ENCODE measurements at regions not wholly inside any gene's neighbourhood (a gene's known extent, or its start where the extent isn't known, plus 50 kb on each side); places are given as distances from the start of the nearest gene placed in this dataset.

DNA sequence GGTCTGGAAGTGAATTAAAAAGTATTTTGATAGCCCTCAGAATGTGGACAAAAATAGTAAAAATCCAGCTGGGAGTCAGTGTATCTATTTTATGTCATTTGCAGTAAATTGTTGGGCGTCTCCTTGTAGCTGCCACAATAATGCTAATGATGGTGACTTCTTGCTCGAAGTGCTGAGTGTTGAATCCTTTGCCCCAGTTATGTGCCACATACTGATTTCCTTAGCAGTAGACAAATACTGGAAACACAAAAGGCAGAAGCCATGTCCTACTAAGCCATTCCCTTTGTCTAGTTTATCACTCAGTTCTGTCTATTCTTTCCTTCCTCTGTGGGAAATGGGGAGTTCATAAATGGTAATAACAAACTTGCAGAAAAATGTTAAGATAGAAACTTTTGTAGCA is 70.7 kb upstream of the CXADR start:
- ChIA-PET POLR2A (no interaction called here), CTCF (no interaction called here)
- no peaks in the 10 kb centered on the region for H3K27me3 ChIP-seq (replicated peaks; ENCODE audit: control insufficient read depth, insufficient read depth, low read length)
- Mint-ChIP-seq H3K27ac (ENCODE audit: unreplicated experiment) (no peak overlapping the region), H3K9me3 (ENCODE audit: unreplicated experiment) (no peaks in the 10 kb centered on the region), H3K4me3 (ENCODE audit: unreplicated experiment) (no peak overlapping the region), H3K4me1 (ENCODE audit: low read depth, unreplicated experiment) (peaks cover 23% of the 10 kb centered on the region), H3K36me3 (ENCODE audit: insufficient read depth, unreplicated experiment) (no peaks in the 10 kb centered on the region), H3K27me3 (ENCODE audit: insufficient read depth, unreplicated experiment) (no peaks in the 10 kb centered on the region)
- H3K4me3 ChIP-seq (ENCODE audit: low read depth, low read length), result no peak overlapping the region
- no peaks in the 10 kb centered on the region for H3K36me3 ChIP-seq (ENCODE audit: control insufficient read depth, insufficient read depth, low read length)
- no peaks in the 10 kb centered on the region for H3K9me3 ChIP-seq
- H3K4me1 ChIP-seq, result peaks cover 11% of the 10 kb centered on the region
- TF ChIP-seq, protein P1, sequence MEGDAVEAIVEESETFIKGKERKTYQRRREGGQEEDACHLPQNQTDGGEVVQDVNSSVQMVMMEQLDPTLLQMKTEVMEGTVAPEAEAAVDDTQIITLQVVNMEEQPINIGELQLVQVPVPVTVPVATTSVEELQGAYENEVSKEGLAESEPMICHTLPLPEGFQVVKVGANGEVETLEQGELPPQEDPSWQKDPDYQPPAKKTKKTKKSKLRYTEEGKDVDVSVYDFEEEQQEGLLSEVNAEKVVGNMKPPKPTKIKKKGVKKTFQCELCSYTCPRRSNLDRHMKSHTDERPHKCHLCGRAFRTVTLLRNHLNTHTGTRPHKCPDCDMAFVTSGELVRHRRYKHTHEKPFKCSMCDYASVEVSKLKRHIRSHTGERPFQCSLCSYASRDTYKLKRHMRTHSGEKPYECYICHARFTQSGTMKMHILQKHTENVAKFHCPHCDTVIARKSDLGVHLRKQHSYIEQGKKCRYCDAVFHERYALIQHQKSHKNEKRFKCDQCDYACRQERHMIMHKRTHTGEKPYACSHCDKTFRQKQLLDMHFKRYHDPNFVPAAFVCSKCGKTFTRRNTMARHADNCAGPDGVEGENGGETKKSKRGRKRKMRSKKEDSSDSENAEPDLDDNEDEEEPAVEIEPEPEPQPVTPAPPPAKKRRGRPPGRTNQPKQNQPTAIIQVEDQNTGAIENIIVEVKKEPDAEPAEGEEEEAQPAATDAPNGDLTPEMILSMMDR (IDR thresholded peaks at IDR 0.05; ENCODE audit: insufficient read depth in 1 of 2, low read depth in 1 of 2, low read length in 1 of 2, severe bottlenecking in 1 of 2, unreplicated experiment in 1 of 2), result no peak
- no TSS peak for BruUV-seq (replicated peaks)
- DNase-seq, result no peak
- intact Hi-C loops (cut with micrococcal nuclease; ENCODE audit: unreplicated experiment), result no loop called here

DNA sequence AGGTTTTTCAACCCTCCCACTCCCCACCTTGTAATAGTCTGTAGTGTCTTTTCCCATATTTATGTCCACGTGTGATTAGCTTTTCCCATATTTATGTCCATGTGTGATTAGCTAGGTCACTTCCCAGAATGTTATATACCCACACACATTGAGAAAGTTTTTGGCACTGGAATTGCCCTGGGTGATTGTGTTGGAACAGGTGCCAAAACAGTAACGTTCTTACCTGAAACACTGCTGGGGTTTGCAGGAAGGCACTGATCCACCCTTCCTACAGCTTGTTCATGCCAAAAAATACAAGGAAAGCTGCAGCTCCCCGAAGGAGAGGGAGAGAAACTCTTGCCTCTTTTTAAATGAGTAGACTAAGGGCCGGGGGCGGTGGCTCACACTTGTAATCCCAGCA is 68.0 kb upstream of the CXADR start:
- Mint-ChIP-seq H3K27ac (ENCODE audit: unreplicated experiment) (no peak overlapping the region), H3K4me1 (ENCODE audit: low read depth, unreplicated experiment) (peaks cover 11% of the 10 kb centered on the region)

DNA sequence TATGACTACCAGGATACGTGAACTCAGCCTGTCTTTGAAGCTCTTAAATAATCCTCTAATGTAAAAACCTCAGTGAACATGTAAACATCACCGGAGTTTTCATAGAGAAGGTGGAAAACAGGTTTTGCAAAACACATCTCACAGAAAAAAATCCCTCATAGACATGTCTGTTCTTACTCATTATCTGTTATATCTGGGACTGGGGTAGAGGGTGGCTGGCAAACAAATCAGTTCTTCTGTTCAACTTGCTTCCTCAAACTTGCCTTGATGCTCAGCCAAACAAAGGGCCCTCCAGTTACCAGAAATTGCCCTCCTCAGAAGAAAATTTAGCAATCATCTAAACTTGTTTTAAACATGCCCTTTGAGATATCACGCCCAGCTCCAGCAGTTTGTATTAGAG is 66.1 kb upstream of the CXADR start:
- TF ChIP-seq, protein P1 (IDR thresholded peaks at IDR 0.05; ENCODE audit: insufficient read depth in 1 of 2, low read depth in 1 of 2, low read length in 1 of 2, severe bottlenecking in 1 of 2, unreplicated experiment in 1 of 2), result no peak
- Mint-ChIP-seq H3K4me3 (ENCODE audit: unreplicated experiment) (no peak overlapping the region), H3K36me3 (ENCODE audit: insufficient read depth, unreplicated experiment) (no peaks in the 10 kb centered on the region), H3K4me1 (ENCODE audit: low read depth, unreplicated experiment) (peaks cover 11% of the 10 kb centered on the region), H3K27ac (ENCODE audit: unreplicated experiment) (no peak overlapping the region), H3K27me3 (ENCODE audit: insufficient read depth, unreplicated experiment) (no peaks in the 10 kb centered on the region), H3K9me3 (ENCODE audit: unreplicated experiment) (no peaks in the 10 kb centered on the region)
- ChIA-PET CTCF (no interaction called here), POLR2A (no interaction called here)
- Histone ChIP-seq H3K27me3 (replicated peaks; ENCODE audit: control insufficient read depth, insufficient read depth, low read length) (no peaks in the 10 kb centered on the region), H3K4me3 (ENCODE audit: low read depth, low read length) (no peak overlapping the region), H3K36me3 (ENCODE audit: control insufficient read depth, insufficient read depth, low read length) (no peaks in the 10 kb centered on the region), H3K9me3 (no peaks in the 10 kb centered on the region), H3K4me1 (no peaks in the 10 kb centered on the region)
- intact Hi-C loops (cut with micrococcal nuclease; ENCODE audit: unreplicated experiment), result no loop called here
- no TSS peak for BruUV-seq (replicated peaks)
- no peak for DNase-seq

More for the DNA sequence above, 68.0 kb upstream of the CXADR start:
- no peak for DNase-seq
- CTCF ChIA-PET, result no interaction called here
- no peak overlapping the region for H3K4me3 ChIP-seq (ENCODE audit: low read depth, low read length)
- H3K36me3 ChIP-seq (ENCODE audit: control insufficient read depth, insufficient read depth, low read length), result no peaks in the 10 kb centered on the region
- no TSS peak for BruUV-seq (replicated peaks)
- POLR2A ChIA-PET, result no interaction called here
- TF ChIP-seq, protein P1 (IDR thresholded peaks at IDR 0.05; ENCODE audit: insufficient read depth in 1 of 2, low read depth in 1 of 2, low read length in 1 of 2, severe bottlenecking in 1 of 2, unreplicated experiment in 1 of 2), result no peak
- H3K36me3 Mint-ChIP-seq (ENCODE audit: insufficient read depth, unreplicated experiment), result no peaks in the 10 kb centered on the region
- no peak overlapping the region for H3K4me3 Mint-ChIP-seq (ENCODE audit: unreplicated experiment)
- intact Hi-C loops (cut with micrococcal nuclease; ENCODE audit: unreplicated experiment), result no loop called here
- no peaks in the 10 kb centered on the region for H3K9me3 Mint-ChIP-seq (ENCODE audit: unreplicated experiment)
- H3K27me3 ChIP-seq (replicated peaks; ENCODE audit: control insufficient read depth, insufficient read depth, low read length), result no peaks in the 10 kb centered on the region
- no peaks in the 10 kb centered on the region for H3K27me3 Mint-ChIP-seq (ENCODE audit: insufficient read depth, unreplicated experiment)
- no peaks in the 10 kb centered on the region for H3K9me3 ChIP-seq
- 0 out of 2 replicates have a peak, but pooled peaks cover 5% of the 10 kb centered on the region for H3K4me1 ChIP-seq
